Chondrocyte (in vitro differentiated cells): ENCODE measurements at regions not wholly inside any gene's neighbourhood (a gene's known extent, or its start where the extent isn't known, plus 50 kb on each side); places are given as distances from the start of the nearest gene placed in this dataset.
A peak's percentile ranks its signal among the peaks of the same experiment; 100 is the strongest.

Source experiments
- DNase-seq: peaks from one replicate; pipeline ENCODE4 v3.0.0; 2021; ENCODE audit warnings: mixed read lengths, low spot score
- H3K27ac Mint-ChIP-seq: one replicate; pipeline ENCODE4 v1.8.0; 2021; ENCODE audit warnings: mild to moderate bottlenecking, moderate library complexity, mixed read lengths; ENCODE audit not compliant: unreplicated experiment
- H3K27me3 Mint-ChIP-seq: 2 replicates; pipeline ENCODE4 v1.8.0; 2021; ENCODE audit warnings: low read depth, mixed read lengths
- H3K36me3 Mint-ChIP-seq: 2 replicates; pipeline ENCODE4 v1.8.0; 2021; ENCODE audit warnings: low read depth, mixed read lengths
- H3K4me1 Mint-ChIP-seq: 2 replicates; pipeline ENCODE4 v1.8.0; 2021; ENCODE audit warnings: low read depth, mild to moderate bottlenecking, mixed read lengths
- H3K4me3 Mint-ChIP-seq: one replicate; pipeline ENCODE4 v1.8.0; 2021; ENCODE audit warnings: mild to moderate bottlenecking, moderate library complexity, mixed read lengths; ENCODE audit not compliant: unreplicated experiment
- H3K9me3 Mint-ChIP-seq: 2 replicates; pipeline ENCODE4 v1.8.0; 2021; ENCODE audit warnings: low read depth, mixed read lengths
- CTCF ChIP-seq: fragments of 200-600 bp; sonication (generic); IDR thresholded peaks from 2 replicates; pipeline ENCODE4 v1.5.0; 2021; ENCODE audit warnings: antibody characterized with exemption, mild to moderate bottlenecking, moderate library complexity

- Mint-ChIP-seq H3K27me3 (no peaks in the 10 kb centered on the region), H3K9me3 (no peaks in the 10 kb centered on the region), H3K4me3 (no peak overlapping the region), H3K27ac (no peak overlapping the region), H3K4me1 (peaks cover 3% of the 10 kb centered on the region), H3K36me3 (peaks cover 20% of the 10 kb centered on the region)
- peak; percentile 84 for DNase-seq
- no peak for TF ChIP-seq CTCF
These were observed 351.9 kb downstream of the SEC14L1 start for GRCh38 chr17:77492446-77493237.

GRCh38 chr17:77493238-77493820 lies 352.6 kb downstream of the SEC14L1 start:
- no peak for DNase-seq
- Mint-ChIP-seq H3K4me1 (peaks cover 3% of the 10 kb centered on the region), H3K27ac (no peak overlapping the region), H3K4me3 (no peak overlapping the region), H3K9me3 (no peaks in the 10 kb centered on the region), H3K27me3 (no peaks in the 10 kb centered on the region), H3K36me3 (peaks cover 18% of the 10 kb centered on the region)
- TF ChIP-seq CTCF, result no peak

GRCh38 chr17:77493901-77494663 lies 353.3 kb downstream of the SEC14L1 start:
- TF ChIP-seq CTCF, result no peak
- DNase-seq, result peak; percentile 57
- no peak overlapping the region for H3K27ac Mint-ChIP-seq
- peaks cover 12% of the 10 kb centered on the region for H3K36me3 Mint-ChIP-seq
- H3K9me3 Mint-ChIP-seq, result no peaks in the 10 kb centered on the region
- H3K4me1 Mint-ChIP-seq, result peaks cover 3% of the 10 kb centered on the region
- H3K4me3 Mint-ChIP-seq, result no peak overlapping the region
- H3K27me3 Mint-ChIP-seq, result no peaks in the 10 kb centered on the region

GRCh38 chr17:77494664-77495435 lies 354.1 kb downstream of the SEC14L1 start:
- Mint-ChIP-seq H3K27ac (no peak overlapping the region), H3K27me3 (no peaks in the 10 kb centered on the region), H3K4me1 (peaks cover 3% of the 10 kb centered on the region), H3K36me3 (peaks cover 16% of the 10 kb centered on the region), H3K9me3 (no peaks in the 10 kb centered on the region), H3K4me3 (no peak overlapping the region)
- TF ChIP-seq CTCF, result peak; percentile 94
- DNase-seq, result peak; percentile 81

- H3K36me3 Mint-ChIP-seq, result peaks cover 18% of the 10 kb centered on the region
- H3K27me3 Mint-ChIP-seq, result no peaks in the 10 kb centered on the region
- no peaks in the 10 kb centered on the region for H3K9me3 Mint-ChIP-seq
- no peak for TF ChIP-seq CTCF
- peak; percentile 57 for DNase-seq
- H3K4me3 Mint-ChIP-seq, result no peak overlapping the region
- H3K27ac Mint-ChIP-seq, result no peak overlapping the region
- H3K4me1 Mint-ChIP-seq, result peaks cover 3% of the 10 kb centered on the region
These were observed 354.8 kb downstream of the SEC14L1 start for GRCh38 chr17:77495575-77495974.
